ENCODE measurements at regions not wholly inside any gene's neighbourhood (a gene's known extent, or its start where the extent isn't known, plus 50 kb on each side); places are given as distances from the start of the nearest gene placed in this dataset.
"Not testable (repeated sequence)": the region's sequence is repeated elsewhere in the genome, so short reads cannot be mapped to it uniquely, and the experiment has no call there.

DNA sequence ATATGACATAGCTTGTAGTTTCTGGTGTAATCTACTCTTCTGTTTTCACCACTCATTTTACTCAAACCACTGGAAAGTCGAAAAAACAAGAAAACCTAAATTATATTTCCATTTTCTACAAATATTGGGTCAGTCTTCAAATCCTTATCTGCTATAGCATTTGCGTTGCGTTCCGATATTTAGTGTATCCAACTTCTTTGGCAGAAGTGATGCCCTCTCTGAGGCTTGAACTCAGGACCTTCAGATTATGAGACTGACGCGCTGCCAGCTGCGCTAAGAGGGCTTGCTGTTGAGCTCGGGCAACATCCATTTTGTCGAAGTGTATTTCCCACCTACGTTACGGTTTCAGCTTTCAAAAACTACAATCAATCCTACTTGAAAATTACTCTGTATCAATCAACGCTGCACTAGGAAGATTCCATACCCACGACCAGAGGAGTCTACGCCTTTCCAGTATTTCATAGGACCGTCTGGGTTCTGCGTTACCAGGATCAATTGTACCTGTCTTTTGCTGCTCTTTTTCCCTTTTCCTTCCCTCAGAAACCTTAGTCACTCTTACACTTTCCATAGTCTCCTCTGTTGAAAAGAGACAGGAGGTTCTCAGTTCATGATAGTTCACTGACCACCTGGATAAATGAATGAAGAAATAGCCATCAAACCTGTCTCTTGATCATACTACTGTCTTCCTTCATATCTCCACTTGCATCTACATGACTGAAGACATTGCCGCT lies 140.5 kb upstream of the ZNF322 start:
- not testable (repeated sequence) for DNase-seq

DNA sequence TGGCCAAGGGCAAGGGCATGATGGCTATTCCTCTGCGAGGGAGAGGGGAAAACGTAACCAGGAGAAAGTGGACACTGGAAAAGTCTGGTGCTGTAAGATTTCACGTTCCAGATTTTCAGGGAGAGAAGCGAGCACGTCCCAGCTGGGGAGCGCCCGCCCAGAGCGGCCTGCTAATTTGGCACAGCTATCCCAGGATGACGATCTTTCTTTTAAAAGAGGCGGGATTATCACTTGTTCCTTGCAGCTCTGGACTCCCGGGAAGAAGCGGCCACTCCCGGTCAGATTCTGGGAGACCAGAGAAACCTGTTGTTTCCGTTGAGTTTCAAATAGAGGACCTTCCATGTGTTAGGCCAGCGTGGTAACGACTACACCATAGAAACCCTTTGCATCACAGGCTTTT lies 144.2 kb upstream of the ZNF322 start:
- DNase-seq = not testable (repeated sequence)

DNA sequence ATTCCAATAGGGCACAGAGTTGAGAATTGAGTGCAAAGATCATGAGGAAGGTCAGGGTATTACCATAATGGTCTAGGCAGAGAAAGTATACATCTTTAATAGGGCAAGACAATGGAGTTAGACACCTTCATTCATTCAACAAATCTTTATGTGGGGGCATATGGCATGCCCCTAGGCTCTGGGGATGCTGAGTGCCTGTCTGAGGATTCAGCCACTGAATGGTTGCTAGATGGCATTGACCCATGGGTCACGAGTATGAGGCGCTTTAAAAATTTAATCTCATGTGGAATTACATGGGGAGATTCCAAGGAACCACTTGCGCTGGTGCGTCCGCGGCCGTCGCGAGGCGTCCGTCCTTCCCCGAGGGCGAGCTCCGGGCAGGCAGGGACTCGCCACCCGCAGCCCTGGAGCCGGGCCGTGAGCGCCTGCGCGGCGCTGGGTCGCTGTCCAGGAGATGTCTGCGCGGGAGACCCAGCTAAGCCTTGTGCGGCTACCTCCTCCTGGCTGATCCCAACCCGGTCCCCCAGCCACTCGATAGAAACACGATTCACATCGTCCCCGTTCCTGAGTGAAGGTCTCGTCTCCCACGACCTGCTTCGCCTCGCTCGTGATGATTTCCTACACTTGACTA lies 152.1 kb upstream of the ZNF322 start:
- not testable (repeated sequence) for DNase-seq

DNA sequence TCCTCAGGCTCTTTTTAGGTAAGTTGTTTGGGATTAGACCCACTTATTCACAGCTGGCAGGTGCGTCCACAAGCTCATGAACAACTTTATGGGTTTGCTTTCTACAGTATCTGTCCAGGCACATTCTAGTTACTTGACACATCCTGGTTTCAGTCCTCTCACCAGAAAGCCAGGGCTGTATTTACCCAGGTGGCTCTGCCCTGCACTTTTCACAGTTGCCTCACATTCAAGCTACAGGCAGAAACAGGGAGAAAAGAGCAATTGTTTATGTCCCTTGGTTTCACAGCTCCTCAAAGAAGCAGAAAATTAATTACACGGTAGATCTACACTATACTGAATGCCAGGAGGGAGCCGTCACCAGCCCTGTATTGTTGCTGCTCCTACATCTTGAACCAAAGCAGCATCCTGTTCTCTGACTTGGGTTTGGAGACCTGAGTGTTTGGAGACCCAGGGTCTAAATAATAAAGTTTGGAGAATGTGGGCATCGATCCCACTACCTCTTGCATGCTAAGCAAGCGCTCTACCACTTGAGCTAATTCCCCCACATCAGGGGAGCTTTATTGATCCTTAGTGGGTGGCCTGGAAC lies 159.2 kb upstream of the ZNF322 start:
- DNase-seq = not testable (repeated sequence)

DNA sequence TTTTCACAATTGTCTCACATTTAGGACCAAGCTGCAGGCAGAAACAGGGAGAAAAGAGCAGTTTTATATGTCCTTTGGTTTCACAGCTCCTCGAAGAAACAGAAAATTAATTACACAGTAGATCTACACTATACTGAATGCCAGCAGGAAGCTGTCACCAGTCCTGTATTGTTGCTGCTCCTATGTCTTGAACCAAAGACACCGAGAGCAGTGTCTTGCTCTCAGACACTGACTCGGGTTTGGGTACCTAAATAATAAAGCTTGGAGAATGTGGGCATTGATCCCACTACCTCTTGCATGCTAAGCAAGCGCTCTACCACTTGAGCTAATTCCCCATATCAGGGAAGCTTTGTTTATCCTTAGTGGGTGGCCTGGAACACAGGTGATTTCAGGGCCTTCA lies 168.4 kb upstream of the ZNF322 start:
- DNase-seq = not testable (repeated sequence)

DNA sequence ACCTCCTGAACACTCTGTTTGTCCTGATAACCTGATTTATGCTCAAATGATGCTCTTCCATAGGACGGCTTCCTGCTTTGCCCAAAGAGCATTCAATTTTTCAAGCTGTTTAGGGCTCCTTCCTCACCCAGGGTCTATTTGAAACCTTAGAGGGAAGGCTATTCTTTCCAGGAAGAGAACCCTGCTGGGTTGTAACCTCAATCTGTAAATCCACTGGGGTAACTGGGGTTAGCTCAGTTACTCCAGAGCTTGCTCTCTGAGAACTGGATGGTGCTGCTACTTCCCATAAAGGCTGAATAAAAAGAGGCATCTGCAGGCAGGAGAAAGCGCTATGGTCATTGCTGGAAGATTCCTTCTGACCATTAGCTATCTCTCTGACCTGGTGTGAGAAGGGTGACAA lies 169.9 kb upstream of the ZNF322 start:
- DNase-seq = not testable (repeated sequence)

DNA sequence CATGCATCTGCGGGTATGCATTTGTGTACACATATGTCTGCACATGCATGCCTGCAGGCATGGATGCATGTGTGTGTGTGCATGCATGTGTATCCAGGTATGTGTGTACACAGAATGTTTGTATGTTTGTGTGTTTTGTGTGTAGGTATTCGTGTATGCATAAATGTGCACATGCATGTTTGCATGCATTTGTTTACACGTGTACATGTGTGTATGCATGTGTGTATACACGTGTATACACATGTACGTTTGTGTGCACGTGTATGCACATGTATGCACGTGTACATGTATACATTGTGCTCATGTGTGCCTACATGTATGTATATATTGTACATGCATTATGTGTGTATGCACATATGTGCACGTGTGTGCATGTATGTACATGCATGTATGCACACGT lies 171.4 kb upstream of the ZNF322 start:
- DNase-seq = not testable (repeated sequence)

DNA sequence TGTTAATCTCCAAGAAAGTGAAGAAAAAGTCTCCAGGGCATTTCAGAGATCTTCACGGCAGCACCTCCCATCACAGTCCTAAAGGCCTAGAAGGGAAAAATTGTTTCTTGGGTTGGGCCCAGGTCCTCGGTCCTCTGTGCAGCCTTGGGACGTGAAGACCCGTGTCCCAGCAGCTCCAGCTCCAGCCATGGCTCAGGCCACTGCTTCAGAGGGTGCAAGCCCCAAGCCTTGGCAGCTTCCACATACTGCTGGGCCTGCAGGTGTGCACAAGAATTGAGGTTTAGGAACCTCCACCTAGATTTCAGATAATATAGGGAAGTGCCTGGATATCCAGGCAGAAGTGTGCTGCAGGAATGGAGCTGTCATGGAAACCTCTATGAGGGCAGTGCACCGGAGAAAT lies 176.2 kb upstream of the ZNF322 start:
- DNase-seq = not testable (repeated sequence)

DNA sequence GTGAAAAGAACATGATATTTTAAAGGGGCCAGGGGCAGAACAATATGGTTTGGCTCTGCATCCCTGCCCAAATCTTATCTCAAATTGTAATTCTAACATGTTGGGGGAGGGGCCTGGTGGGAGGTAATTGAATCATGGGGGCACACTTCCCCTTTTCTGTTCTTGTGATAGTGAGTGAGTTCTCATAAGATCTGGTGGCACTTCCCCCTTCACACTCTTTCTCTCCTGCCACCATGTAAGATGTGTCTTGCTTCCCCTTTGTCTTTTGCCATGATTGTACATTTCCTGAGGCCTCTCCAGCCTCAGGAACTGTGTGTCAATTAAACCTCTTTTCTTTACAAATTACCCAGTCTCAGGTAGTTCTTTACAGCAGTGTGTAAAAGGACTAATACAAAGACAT lies 177.1 kb upstream of the ZNF322 start:
- not testable (repeated sequence) for DNase-seq

DNA sequence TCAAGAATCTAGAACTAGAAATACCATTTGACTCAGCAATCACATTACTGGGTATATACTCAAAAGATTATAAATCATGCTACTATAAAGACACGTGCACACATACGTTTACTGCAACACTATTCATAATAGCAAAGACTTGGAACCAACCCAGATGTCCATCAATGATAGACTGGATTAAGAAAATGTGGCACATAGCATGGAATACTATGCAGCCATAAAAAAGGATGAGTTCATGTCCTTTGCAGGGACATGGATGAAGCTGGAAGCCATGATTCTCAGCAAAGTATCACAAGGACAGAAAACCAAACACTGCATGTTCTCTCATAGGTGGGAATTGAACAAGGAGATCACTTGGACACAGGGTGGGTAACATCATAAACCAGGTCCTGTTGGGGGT lies 185.3 kb upstream of the ZNF322 start:
- DNase-seq = not testable (repeated sequence)

DNA sequence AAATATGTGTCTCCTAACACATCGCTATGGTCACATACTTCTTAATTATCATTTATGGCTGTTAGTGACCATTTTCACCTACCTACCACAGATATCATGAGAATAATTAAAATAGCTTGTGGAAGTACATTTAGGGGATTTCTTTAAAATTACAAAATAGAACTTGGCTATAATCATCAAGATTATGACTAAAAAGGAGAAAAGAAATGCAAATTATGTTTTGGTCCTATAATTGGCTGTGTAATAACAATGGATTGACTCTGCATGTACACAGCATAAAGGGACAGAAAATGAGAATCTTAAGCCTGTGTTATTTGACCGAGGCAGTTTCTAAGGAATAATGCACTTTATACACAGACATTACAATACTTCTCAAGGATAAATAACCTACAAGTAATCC lies 197.7 kb upstream of the ZNF322 start:
- not testable (repeated sequence) for DNase-seq

DNA sequence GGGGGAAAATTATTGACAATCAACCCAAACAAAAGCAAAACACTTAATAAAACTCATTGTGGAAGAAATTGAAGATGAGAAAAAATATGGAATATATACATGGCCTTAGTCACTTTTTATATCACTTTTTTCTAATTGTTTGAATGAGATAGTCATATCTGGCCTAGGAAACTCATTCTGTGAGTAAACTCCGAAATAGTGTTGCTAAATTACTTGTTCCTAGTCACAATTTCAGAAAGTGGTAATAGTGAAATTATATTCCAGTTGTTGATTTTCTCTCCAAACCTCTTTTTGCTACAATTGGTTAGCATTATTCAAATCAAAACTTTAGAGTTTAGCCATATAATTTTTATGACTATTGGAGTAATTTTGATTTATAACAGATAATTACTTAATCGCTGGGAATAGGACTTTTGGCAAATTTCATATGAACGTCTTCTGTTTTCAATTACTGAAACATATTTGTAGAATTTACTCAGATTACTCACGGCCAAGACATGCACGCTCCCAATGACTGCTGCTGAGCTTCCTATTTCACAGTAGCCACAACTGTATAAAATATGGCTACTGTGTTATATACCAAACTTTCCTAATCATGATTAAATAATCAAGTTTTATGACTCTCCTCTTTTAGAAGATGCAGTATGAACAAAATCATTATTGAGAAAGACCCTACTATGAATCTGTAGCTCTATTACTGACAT lies 199.7 kb upstream of the ZNF322 start:
- not testable (repeated sequence) for DNase-seq

DNA sequence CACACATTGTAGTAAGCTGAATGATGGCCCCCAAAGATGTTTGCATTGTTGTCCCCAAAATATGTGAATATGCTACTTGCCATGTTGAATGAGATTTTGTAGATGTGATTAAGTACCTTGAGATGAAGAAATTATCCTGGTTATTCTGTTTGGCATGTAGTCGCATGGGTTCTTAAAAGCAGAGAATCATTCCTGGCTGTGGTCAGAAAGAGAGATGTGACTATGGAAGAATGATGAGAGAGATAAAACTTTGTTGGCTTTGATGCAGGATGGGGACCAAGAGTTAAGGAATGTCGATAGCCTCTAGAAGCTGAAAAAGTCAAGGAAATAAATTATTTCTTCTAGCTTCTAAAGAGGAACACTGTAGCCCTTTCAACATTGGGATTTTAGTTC lies 200.2 kb upstream of the ZNF322 start:
- DNase-seq = not testable (repeated sequence)

DNA sequence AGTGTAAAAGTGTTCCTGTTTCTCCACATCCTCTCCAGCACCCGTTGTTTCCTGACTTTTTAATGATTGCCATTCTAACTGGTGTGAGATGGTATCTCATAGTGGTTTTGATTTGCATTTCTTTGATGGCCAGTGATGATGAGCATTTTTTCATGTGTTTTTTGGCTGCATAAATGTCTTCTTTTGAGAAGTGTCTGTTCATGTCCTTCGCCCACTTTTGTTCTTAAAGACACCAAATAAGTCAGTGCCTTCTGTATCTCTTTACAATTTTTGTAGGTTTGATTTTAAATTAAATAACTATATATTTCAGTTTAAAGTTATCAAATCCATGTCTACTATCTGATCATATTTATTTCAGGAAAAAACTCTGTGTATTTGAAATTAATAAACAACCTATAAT lies 202.4 kb upstream of the ZNF322 start:
- DNase-seq = not testable (repeated sequence)

DNA sequence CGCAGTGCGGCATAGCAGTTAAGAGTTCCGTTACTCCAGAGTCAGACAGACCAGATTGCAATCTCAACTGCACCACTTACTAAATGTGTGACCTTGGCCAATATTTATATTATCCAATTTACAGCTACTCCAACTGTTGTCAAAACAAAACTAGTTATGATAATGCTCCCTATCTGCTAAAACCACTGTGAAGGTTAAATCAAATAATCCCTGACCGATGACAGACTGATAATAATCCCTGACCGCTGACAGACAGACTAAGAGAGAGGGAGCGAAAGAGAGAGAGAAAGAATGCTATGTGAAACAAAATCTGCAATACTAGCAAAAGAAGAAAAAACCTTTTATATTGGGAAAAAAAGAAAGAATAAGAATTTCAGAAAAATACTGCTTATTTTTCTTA lies 204.1 kb upstream of the ZNF322 start:
- DNase-seq = not testable (repeated sequence)

DNA sequence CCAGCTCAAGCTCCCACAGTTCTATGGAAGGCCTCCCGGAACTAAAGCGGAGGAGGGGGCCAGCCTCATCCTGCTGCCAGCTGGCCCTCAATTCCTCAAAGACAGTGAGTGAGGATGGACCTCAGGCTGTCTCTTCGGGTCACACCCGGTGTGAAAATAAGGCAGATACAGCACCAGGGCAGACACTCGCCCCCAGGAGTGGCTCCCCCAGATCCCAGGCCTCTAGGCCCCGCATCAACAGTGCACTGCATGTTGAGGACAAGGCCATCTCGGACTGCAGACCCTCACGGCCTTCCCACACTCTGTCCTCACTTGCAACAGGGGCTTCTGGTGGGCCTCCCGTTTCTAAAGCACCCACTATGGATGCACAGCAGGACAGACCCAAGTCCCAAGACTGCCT lies 239.2 kb upstream of the ZNF322 start:
- DNase-seq = not testable (repeated sequence)

DNA sequence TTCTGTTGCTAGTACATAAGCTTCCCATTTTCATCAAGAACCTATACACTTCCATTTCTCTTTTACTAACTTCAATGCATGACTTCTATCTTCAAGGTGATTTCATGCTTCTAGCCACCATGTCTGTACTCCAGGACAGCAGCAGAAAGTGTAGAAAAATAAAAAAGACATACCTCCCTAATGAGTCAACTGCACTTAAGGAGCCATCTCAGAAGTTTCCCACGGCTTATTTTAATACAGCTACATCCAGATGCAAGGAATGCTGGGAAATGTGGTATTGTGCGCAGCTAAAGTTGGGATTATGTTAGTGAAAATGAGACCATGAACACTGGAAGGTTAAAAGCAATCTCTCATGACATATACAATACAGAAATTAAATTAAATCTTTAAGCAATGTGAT lies 264.7 kb upstream of the ZNF322 start:
- not testable (repeated sequence) for DNase-seq

DNA sequence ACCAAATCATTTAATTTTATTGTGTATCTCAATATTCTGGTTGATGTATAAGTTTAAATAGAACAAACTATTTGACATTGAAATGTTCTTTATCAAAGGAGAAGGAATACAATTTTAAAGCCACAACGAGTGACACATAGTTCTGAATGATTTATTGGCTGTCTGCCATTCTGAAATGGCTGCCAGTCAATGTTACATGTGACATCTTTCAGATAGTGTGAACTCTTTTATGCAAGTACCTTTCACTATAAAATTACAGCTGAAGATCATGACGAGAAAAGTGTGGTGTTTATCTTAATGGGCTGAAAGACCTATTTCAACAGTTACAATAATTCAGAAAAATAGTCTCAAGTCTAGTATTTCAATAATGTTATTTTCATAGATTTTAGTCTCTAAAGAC lies 268.6 kb upstream of the ZNF322 start:
- not testable (repeated sequence) for DNase-seq

DNA sequence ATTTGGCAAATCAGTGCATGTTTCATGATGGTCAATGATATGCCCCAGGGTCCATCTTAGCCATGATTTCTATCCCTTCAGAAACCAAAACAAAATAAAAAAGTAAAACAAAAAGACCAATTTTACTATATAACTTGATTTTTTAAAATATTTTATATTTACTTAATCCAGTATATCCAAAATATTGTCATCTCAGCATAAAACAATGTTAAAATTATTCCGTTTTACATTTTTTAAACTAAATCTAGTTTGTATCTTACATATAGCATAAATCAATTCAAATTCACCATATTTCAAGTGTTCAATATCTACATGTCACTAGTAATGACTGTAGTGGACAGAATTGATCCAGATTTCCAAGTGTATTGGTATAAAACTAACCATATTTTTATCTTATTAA lies 277.7 kb upstream of the ZNF322 start:
- DNase-seq = not testable (repeated sequence)

DNA sequence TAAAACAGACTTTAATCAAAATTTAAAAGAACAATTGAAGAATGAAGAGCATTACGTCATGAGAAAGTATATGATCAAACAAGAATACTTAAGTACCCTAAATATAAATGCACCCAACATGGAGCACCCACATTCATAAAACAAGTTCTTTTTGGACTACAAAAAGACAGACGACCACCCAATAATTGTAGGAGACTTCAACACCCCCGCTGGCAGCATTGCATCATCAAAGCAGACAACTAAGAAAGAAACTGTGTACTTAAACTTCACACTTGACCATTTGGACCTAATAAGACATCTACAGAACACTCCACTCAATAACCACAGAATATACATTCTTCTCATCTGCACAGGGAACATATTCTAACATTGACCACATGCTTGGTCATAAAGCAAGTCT lies 291.7 kb upstream of the ZNF322 start:
- not testable (repeated sequence) for DNase-seq

DNA sequence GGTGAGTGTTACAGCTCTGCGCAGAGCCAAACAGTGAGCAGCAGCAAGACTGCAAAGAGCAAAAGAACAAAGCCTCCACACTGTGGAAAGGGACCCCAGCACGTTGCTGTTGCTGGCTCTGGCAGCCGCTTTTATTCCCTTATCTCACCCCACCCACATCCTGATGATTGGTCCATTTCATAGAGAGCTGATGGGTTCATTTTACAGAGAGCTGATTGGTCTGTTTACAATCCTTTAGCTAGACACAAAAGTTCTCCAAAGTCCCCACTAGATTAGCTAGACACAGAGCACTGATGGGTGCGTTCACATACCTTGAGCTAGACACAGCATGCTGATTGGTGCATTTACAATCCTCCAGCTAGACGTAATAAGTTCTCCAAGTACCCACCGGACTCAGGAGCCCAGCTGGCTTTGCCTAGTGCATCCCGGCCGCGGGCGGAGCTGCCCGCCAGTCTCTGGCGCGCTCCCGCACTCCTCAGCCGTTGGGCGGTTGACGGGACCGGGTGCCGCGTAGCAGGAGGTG lies 291.4 kb upstream of the PRSS16 start:
- peak; percentile 86 for DNase-seq

DNA sequence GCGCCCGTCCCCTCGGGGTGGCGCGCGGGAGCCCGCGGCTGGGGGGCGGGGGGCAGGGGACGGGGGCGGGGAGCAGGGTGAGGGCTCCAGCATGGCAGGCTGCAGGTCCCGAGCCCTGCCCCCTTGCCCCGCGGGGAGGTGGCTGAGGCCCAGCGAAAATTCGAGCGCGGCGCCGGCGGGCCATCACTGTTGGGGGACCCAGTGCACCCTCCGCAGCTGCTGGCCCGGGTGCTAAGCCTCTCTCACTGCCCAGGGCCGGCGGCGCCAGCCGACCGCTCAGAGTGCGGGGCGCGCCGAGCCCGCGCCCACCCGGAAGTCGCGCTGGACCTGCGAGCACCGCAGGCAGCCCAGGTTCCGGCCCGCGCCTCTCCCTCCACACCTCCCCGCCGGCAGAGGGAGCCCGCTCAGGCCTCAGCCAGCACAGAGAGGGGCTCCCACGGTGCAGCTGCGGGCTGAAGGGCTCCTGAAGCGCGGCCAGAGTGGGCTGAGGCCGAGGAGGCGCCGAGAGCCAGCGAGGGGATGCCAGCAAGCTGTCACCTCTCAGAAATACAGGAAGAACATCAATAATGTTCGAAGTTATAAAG lies 290.8 kb upstream of the PRSS16 start:
- DNase-seq = peak; percentile 73
